ENCODE measurements at regions not wholly inside any gene's neighbourhood (a gene's known extent, or its start where the extent isn't known, plus 50 kb on each side); places are given as distances from the start of the nearest gene placed in this dataset.

DNA sequence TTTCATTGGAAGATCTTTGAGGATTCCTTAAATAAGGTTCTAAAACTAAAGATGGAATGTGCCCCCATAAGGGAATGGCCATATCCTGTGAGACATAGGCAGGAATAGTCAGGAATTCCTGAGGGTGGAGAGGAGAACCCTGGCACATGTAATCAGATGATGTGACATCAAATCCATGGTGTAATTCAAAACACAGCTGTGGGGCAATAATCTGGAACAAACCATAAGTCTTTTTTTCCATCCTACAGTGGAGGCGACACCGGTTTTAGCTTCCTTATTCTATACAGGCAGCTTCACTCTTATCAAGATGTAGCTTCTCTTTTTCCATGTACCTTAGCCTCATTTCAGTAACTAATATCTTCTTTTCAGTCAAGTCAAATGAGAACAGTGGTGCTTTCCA is 133.6 kb upstream of the CITED2 start:
- no peak overlapping the region for H3K27ac ChIP-seq (ENCODE audit: low read length)
- whole genome bisulfite sequencing (ENCODE audit: insufficient coverage, insufficient read length), result no CpG with 5 or more reads among the region's 2 CpGs

GRCh38 chr6:139500977-139501376 is 126.5 kb upstream of the CITED2 start:
- no peak overlapping the region for H3K27ac ChIP-seq (ENCODE audit: low read length)
- DNase-seq (ENCODE audit: low read depth, low spot score), result no peak
- H3K4me1 ChIP-seq (ENCODE audit: control insufficient read depth, insufficient read depth, low read length), result no peaks in the 10 kb centered on the region
- no peaks in the 10 kb centered on the region for H3K27me3 ChIP-seq (ENCODE audit: control insufficient read depth, insufficient read depth, low read length)
- H3K36me3 ChIP-seq (ENCODE audit: control insufficient read depth, insufficient read depth, low read length), result no peaks in the 10 kb centered on the region
- H3K9me3 ChIP-seq (ENCODE audit: control insufficient read depth, insufficient read depth, low read length), result no peaks in the 10 kb centered on the region
- WGBS (ENCODE audit: insufficient coverage, insufficient read length), result no CpG with 5 or more reads among the region's 1 CpG
- H3K4me3 ChIP-seq (ENCODE audit: low read length), result no peak overlapping the region

More for the DNA sequence above, 133.6 kb upstream of the CITED2 start:
- Histone ChIP-seq H3K4me3 (ENCODE audit: low read length) (no peak overlapping the region), H3K4me1 (ENCODE audit: control insufficient read depth, insufficient read depth, low read length) (no peaks in the 10 kb centered on the region), H3K27me3 (ENCODE audit: control insufficient read depth, insufficient read depth, low read length) (no peaks in the 10 kb centered on the region), H3K36me3 (ENCODE audit: control insufficient read depth, insufficient read depth, low read length) (no peaks in the 10 kb centered on the region), H3K9me3 (ENCODE audit: control insufficient read depth, insufficient read depth, low read length) (no peaks in the 10 kb centered on the region)
- DNase-seq (ENCODE audit: low read depth, low spot score), result no peak

GRCh38 chr6:139498715-139499114 is 124.3 kb upstream of the CITED2 start:
- no peak overlapping the region for H3K27ac ChIP-seq (ENCODE audit: low read length)
- WGBS (ENCODE audit: insufficient coverage, insufficient read length), result no CpG with 5 or more reads among the region's 2 CpGs

DNA sequence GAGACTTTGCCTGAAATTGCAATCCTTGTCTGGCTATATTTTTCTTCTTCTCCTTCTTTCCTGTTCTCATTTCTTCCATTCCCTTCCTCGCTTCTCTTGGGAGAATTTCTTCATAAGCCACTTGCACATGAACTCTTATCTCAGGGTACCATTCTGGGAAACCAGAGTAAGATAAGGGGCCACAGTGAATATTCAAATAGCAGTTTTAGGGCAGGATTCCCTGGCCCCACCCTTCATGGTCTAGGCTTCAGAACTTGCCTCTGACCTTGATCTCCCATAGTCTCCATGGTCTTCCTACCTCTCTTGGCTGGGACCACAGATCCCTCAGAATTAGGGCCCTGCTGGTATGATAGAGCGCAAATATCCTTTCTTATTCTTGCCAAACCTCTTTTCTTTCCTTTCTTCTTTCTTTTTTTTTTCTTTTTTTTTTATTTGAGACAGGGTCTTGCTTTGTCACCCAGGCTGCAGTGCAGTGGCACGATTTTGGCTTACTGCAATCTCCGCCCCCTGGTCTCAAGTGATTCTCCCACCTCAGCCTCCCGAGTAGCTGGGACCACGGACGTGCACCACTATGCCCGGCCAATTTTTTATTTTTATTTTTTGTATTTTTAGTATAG is 123.0 kb upstream of the CITED2 start:
- Histone ChIP-seq H3K27ac (ENCODE audit: low read length) (no peak overlapping the region), H3K4me3 (ENCODE audit: low read length) (no peak overlapping the region), H3K27me3 (ENCODE audit: control insufficient read depth, insufficient read depth, low read length) (no peaks in the 10 kb centered on the region), H3K9me3 (ENCODE audit: control insufficient read depth, insufficient read depth, low read length) (no peaks in the 10 kb centered on the region), H3K4me1 (ENCODE audit: control insufficient read depth, insufficient read depth, low read length) (no peaks in the 10 kb centered on the region), H3K36me3 (ENCODE audit: control insufficient read depth, insufficient read depth, low read length) (no peaks in the 10 kb centered on the region)
- WGBS (ENCODE audit: insufficient coverage, insufficient read length), result no CpG with 5 or more reads among the region's 8 CpGs
- DNase-seq (ENCODE audit: low read depth, low spot score), result no peak

More at GRCh38 chr6:139498715-139499114, 124.3 kb upstream of the CITED2 start:
- no peak overlapping the region for H3K4me3 ChIP-seq (ENCODE audit: low read length)
- no peaks in the 10 kb centered on the region for H3K27me3 ChIP-seq (ENCODE audit: control insufficient read depth, insufficient read depth, low read length)
- H3K9me3 ChIP-seq (ENCODE audit: control insufficient read depth, insufficient read depth, low read length), result no peaks in the 10 kb centered on the region
- DNase-seq (ENCODE audit: low read depth, low spot score), result no peak
- no peaks in the 10 kb centered on the region for H3K4me1 ChIP-seq (ENCODE audit: control insufficient read depth, insufficient read depth, low read length)
- no peaks in the 10 kb centered on the region for H3K36me3 ChIP-seq (ENCODE audit: control insufficient read depth, insufficient read depth, low read length)

DNA sequence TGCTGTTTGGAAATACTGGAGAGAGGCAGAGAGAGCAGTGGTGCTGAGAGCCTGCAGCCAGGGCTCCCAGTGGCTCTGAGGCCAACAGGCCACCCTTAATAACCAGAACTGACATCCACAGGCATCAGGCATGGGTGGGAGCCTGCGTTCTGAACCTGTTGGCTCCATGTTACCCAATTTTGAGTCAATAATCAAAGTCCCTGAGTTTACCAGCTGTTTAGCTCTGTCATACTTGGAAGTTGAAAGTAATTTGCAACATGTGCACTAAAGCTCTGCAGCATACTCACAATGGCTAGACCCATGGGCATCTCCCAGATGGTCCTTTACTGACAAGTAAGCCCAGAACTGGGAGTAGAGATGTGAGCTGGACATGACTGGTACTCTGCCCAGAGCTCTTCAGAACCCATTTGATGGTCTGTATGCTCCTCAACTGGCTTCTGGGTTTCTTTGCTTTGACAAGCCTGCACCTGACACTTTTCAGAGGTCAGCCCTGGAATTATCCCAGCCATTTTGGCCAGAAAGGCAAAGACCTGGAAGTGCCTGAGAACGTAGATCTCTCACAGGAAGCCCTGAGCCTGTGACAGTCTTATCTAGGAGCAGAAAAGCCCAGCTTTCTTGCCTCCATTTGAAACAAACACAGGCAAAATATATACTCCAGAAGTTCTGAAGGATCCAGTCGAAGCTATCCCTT is 122.4 kb upstream of the CITED2 start:
- no peak overlapping the region for H3K27ac ChIP-seq (ENCODE audit: low read length)
- H3K36me3 ChIP-seq (ENCODE audit: control insufficient read depth, insufficient read depth, low read length), result no peaks in the 10 kb centered on the region
- no peak for DNase-seq (ENCODE audit: low read depth, low spot score)
- WGBS (ENCODE audit: insufficient coverage, insufficient read length), result no CpG with 5 or more reads among the region's 3 CpGs
- no peak overlapping the region for H3K4me3 ChIP-seq (ENCODE audit: low read length)
- H3K4me1 ChIP-seq (ENCODE audit: control insufficient read depth, insufficient read depth, low read length), result no peaks in the 10 kb centered on the region
- no peaks in the 10 kb centered on the region for H3K27me3 ChIP-seq (ENCODE audit: control insufficient read depth, insufficient read depth, low read length)
- no peaks in the 10 kb centered on the region for H3K9me3 ChIP-seq (ENCODE audit: control insufficient read depth, insufficient read depth, low read length)

- WGBS (ENCODE audit: insufficient coverage, insufficient read length), result 100% methylated on average over 2 of the region's 9 CpGs
- no peak for DNase-seq (ENCODE audit: low read depth, low spot score)
Observed at GRCh38 chr6:139494376-139494990, 120.0 kb upstream of the CITED2 start.

DNA sequence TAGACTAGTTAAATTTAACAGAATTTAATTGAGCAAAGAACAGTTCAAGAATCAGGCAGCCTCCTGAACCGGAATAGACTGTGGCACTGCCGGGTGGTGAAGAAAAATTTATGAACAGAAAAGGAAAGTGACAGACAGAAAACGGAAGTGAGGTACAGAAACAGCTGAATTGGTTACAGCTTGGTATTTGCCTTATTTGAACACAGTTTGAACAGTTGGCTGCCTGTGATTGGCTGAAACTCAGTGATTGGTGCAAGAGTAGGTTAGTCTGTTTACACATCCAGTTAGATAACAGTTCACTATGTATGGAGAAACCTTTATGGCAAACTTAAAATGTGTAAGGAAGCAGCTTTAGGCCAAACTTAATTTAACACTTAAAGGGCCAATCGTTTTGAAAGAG is 116.0 kb upstream of the CITED2 start:
- Histone ChIP-seq H3K4me1 (ENCODE audit: control insufficient read depth, insufficient read depth, low read length) (no peaks in the 10 kb centered on the region), H3K27ac (ENCODE audit: low read length) (no peak overlapping the region), H3K36me3 (ENCODE audit: control insufficient read depth, insufficient read depth, low read length) (no peaks in the 10 kb centered on the region), H3K9me3 (ENCODE audit: control insufficient read depth, insufficient read depth, low read length) (no peaks in the 10 kb centered on the region), H3K27me3 (ENCODE audit: control insufficient read depth, insufficient read depth, low read length) (no peaks in the 10 kb centered on the region), H3K4me3 (ENCODE audit: low read length) (no peak overlapping the region)
- DNase-seq (ENCODE audit: low read depth, low spot score), result no peak
- no CpG with 5 or more reads among the region's 4 CpGs for WGBS (ENCODE audit: insufficient coverage, insufficient read length)

More at GRCh38 chr6:139494376-139494990, 120.0 kb upstream of the CITED2 start:
- Histone ChIP-seq H3K36me3 (ENCODE audit: control insufficient read depth, insufficient read depth, low read length) (no peaks in the 10 kb centered on the region), H3K27me3 (ENCODE audit: control insufficient read depth, insufficient read depth, low read length) (no peaks in the 10 kb centered on the region), H3K9me3 (ENCODE audit: control insufficient read depth, insufficient read depth, low read length) (no peaks in the 10 kb centered on the region), H3K4me3 (ENCODE audit: low read length) (no peak overlapping the region), H3K4me1 (ENCODE audit: control insufficient read depth, insufficient read depth, low read length) (no peaks in the 10 kb centered on the region), H3K27ac (ENCODE audit: low read length) (no peak overlapping the region)

- no peaks in the 10 kb centered on the region for H3K27me3 ChIP-seq (ENCODE audit: control insufficient read depth, insufficient read depth, low read length)
- H3K9me3 ChIP-seq (ENCODE audit: control insufficient read depth, insufficient read depth, low read length), result no peaks in the 10 kb centered on the region
- no peak for DNase-seq (ENCODE audit: low read depth, low spot score)
- H3K4me3 ChIP-seq (ENCODE audit: low read length), result no peak overlapping the region
- no peak overlapping the region for H3K27ac ChIP-seq (ENCODE audit: low read length)
- H3K36me3 ChIP-seq (ENCODE audit: control insufficient read depth, insufficient read depth, low read length), result no peaks in the 10 kb centered on the region
- no peaks in the 10 kb centered on the region for H3K4me1 ChIP-seq (ENCODE audit: control insufficient read depth, insufficient read depth, low read length)
Observed at GRCh38 chr6:139486476-139486799, 112.0 kb upstream of the CITED2 start.

- WGBS (ENCODE audit: insufficient coverage, insufficient read length), result no CpG with 5 or more reads among the region's 5 CpGs
- Histone ChIP-seq H3K27me3 (ENCODE audit: control insufficient read depth, insufficient read depth, low read length) (no peaks in the 10 kb centered on the region), H3K4me3 (ENCODE audit: low read length) (no peak overlapping the region), H3K27ac (ENCODE audit: low read length) (no peak overlapping the region), H3K36me3 (ENCODE audit: control insufficient read depth, insufficient read depth, low read length) (no peaks in the 10 kb centered on the region), H3K9me3 (ENCODE audit: control insufficient read depth, insufficient read depth, low read length) (no peaks in the 10 kb centered on the region), H3K4me1 (ENCODE audit: control insufficient read depth, insufficient read depth, low read length) (no peaks in the 10 kb centered on the region)
- DNase-seq (ENCODE audit: low read depth, low spot score), result no peak
Observed at GRCh38 chr6:139485742-139486475, 111.5 kb upstream of the CITED2 start.

GRCh38 chr6:139485185-139485584 is 110.7 kb upstream of the CITED2 start:
- Histone ChIP-seq H3K4me1 (ENCODE audit: control insufficient read depth, insufficient read depth, low read length) (peaks cover 3% of the 10 kb centered on the region; the same call in 1 of the 2 replicates), H3K27ac (ENCODE audit: low read length) (no peak overlapping the region), H3K36me3 (ENCODE audit: control insufficient read depth, insufficient read depth, low read length) (no peaks in the 10 kb centered on the region), H3K9me3 (ENCODE audit: control insufficient read depth, insufficient read depth, low read length) (no peaks in the 10 kb centered on the region), H3K4me3 (ENCODE audit: low read length) (no peak overlapping the region), H3K27me3 (ENCODE audit: control insufficient read depth, insufficient read depth, low read length) (no peaks in the 10 kb centered on the region)
- no CpG with 5 or more reads among the region's 2 CpGs for WGBS (ENCODE audit: insufficient coverage, insufficient read length)
- no peak for DNase-seq (ENCODE audit: low read depth, low spot score)

Data from iPS DF 6.9 (cell line).